Loucy (cell line): ENCODE measurements at regions not wholly inside any gene's neighbourhood (a gene's known extent, or its start where the extent isn't known, plus 50 kb on each side); places are given as distances from the start of the nearest gene placed in this dataset.

Source experiments
- H2AFZ ChIP-seq: fragments of 200-600 bp; sonication (generic); 2 replicates; pipeline ENCODE4 v1.6.0; 2016; ENCODE audit warnings: antibody characterized with exemption, mild to moderate bottlenecking, low read length, moderate library complexity
- H3F3A ChIP-seq: fragments of 200-600 bp; 2 replicates; pipeline ENCODE4 v1.6.0; 2016; ENCODE audit warnings: antibody characterized with exemption, low read depth, mild to moderate bottlenecking
- H3K27me3 ChIP-seq: fragments of 200-600 bp; sonication (generic); 2 replicates; pipeline ENCODE4 v1.6.1; 2014; ENCODE audit warnings: low read length, mild to moderate bottlenecking; ENCODE audit not compliant: insufficient read depth, poor library complexity, severe bottlenecking
- H3K36me3 ChIP-seq: fragments of 200-600 bp; sonication (generic); 2 replicates; pipeline ENCODE4 v1.6.1; 2016; ENCODE audit warnings: low read length; ENCODE audit not compliant: insufficient read depth
- H3K4me1 ChIP-seq: fragments of 200-600 bp; sonication (generic); 2 replicates; pipeline ENCODE4 v1.5.1; 2014; ENCODE audit warnings: low read length, mild to moderate bottlenecking; ENCODE audit not compliant: insufficient read depth, poor library complexity, severe bottlenecking
- H3K4me2 ChIP-seq: fragments of 200-600 bp; sonication (generic); 2 replicates; pipeline ENCODE4 v1.6.0; 2014; ENCODE audit warnings: antibody characterized with exemption, low read length, low read depth, mild to moderate bottlenecking; ENCODE audit not compliant: poor library complexity, severe bottlenecking
- H3K4me3 ChIP-seq: fragments of 200-600 bp; sonication (generic); 2 replicates; pipeline ENCODE4 v1.5.1; 2014; ENCODE audit warnings: low read length, mild to moderate bottlenecking, mixed read lengths; ENCODE audit not compliant: poor library complexity, severe bottlenecking
- H3K79me2 ChIP-seq: fragments of 200-600 bp; sonication (generic); 2 replicates; pipeline ENCODE4 v1.6.1; 2014; ENCODE audit warnings: low read length; ENCODE audit not compliant: insufficient read depth
- H3K9ac ChIP-seq: fragments of 200-600 bp; sonication (generic); 2 replicates; pipeline ENCODE4 v1.6.0; 2014; ENCODE audit warnings: mild to moderate bottlenecking, low read depth, low read length, moderate library complexity; ENCODE audit not compliant: poor library complexity, severe bottlenecking
- H3K9me2 ChIP-seq: fragments of 200-600 bp; sonication (generic); replicated peaks from 2 replicates; pipeline ENCODE4 v1.6.1; 2016; ENCODE audit warnings: low read depth, low read length, mixed read lengths
- H3K9me3 ChIP-seq: fragments of 200-600 bp; sonication (generic); 2 replicates; pipeline ENCODE4 v1.6.1; 2014; ENCODE audit warnings: mild to moderate bottlenecking, antibody characterized with exemption, low read length, low read depth; ENCODE audit not compliant: insufficient read depth
- H4K20me1 ChIP-seq: fragments of 200-600 bp; sonication (generic); 2 replicates; pipeline ENCODE4 v1.6.0; 2014; ENCODE audit warnings: antibody characterized with exemption, low read length, mild to moderate bottlenecking; ENCODE audit not compliant: insufficient read depth, poor library complexity, severe bottlenecking
- CTCF ChIP-seq: fragments of 200-600 bp; sonication (generic); conservative IDR thresholded peaks from 2 replicates; pipeline ENCODE4 v1.5.1; 2014; ENCODE audit warnings: mild to moderate bottlenecking, antibody characterized with exemption, low read length
- EZH2phosphoT487 ChIP-seq: fragments of 200-600 bp; IDR thresholded peaks from 2 replicates; pipeline ENCODE4 v1.6.1; 2018; ENCODE audit warnings: antibody characterized with exemption, mild to moderate bottlenecking, moderate library complexity, borderline replicate concordance

- Histone ChIP-seq H3K4me1 (peaks cover 10% of the 10 kb centered on the region), H3K9me2 (no peaks in the 10 kb centered on the region), H3F3A (no peaks in the 10 kb centered on the region), H3K79me2 (no peaks in the 10 kb centered on the region), H3K36me3 (no peaks in the 10 kb centered on the region), H3K4me3 (no peak overlapping the region), H3K4me2 (no peak overlapping the region), H3K9me3 (no peaks in the 10 kb centered on the region), H2AFZ (peak overlapping the region; percentile 33; the same call in 1 of the 2 replicates), H3K9ac (no peak overlapping the region), H3K27me3 (no peaks in the 10 kb centered on the region), H4K20me1 (no peaks in the 10 kb centered on the region)
- no peak for TF ChIP-seq EZH2phosphoT487
- no peak for TF ChIP-seq CTCF
These were observed 598.4 kb downstream of the ADGRL2 start for GRCh38 chr1:82399093-82399492.

- H3K36me3 ChIP-seq: no peaks in the 10 kb centered on the region
- H4K20me1 ChIP-seq: no peaks in the 10 kb centered on the region
- H2AFZ ChIP-seq: 0 out of 2 replicates have a peak overlapping the region, but pooled peaks have one; percentile 33
- H3K9me3 ChIP-seq: no peaks in the 10 kb centered on the region
- no peaks in the 10 kb centered on the region for H3F3A ChIP-seq
- TF ChIP-seq EZH2phosphoT487 (no peak), CTCF (no peak)
- no peaks in the 10 kb centered on the region for H3K27me3 ChIP-seq
- no peak overlapping the region for H3K4me3 ChIP-seq
- no peaks in the 10 kb centered on the region for H3K79me2 ChIP-seq
- no peak overlapping the region for H3K4me2 ChIP-seq
- H3K4me1 ChIP-seq: peaks cover 10% of the 10 kb centered on the region
- no peaks in the 10 kb centered on the region for H3K9me2 ChIP-seq
- H3K9ac ChIP-seq: no peak overlapping the region
These were observed 597.6 kb downstream of the ADGRL2 start for GRCh38 chr1:82398357-82398756.

- Histone ChIP-seq H3K4me1 (peaks cover 10% of the 10 kb centered on the region), H3K9me2 (no peaks in the 10 kb centered on the region), H3K27me3 (no peaks in the 10 kb centered on the region), H4K20me1 (no peaks in the 10 kb centered on the region), H3K9ac (no peak overlapping the region), H3K36me3 (no peaks in the 10 kb centered on the region), H3K4me2 (no peak overlapping the region), H3K4me3 (no peak overlapping the region), H3K9me3 (no peaks in the 10 kb centered on the region), H3K79me2 (no peaks in the 10 kb centered on the region), H2AFZ (no peak overlapping the region), H3F3A (no peaks in the 10 kb centered on the region)
- TF ChIP-seq EZH2phosphoT487 (no peak), CTCF (no peak)
These were observed 594.7 kb downstream of the ADGRL2 start for GRCh38 chr1:82395440-82395839.
